ENCODE measurements at regions not wholly inside any gene's neighbourhood (a gene's known extent, or its start where the extent isn't known, plus 50 kb on each side); places are given as distances from the start of the nearest gene placed in this dataset.

DNA sequence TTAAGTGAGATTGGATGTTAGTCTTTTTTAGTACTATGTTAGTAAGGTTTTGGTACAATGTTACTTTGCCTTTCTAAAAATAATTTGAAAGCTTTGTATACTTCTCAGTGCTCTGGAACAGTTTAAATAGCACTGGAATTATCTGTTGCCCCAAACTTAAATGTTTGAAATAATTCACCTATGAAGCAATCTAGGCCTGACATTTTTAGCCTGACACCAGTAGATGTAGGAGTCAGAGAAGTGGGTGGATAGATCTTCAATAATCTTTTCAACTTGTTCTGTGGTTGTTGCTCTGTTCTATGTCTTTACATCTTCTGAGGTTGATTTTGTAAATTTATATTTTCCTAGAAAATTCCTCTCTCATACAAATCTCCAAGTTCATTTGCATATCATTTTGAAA lies 103.1 kb upstream of the ADGRF1 start:
- FAIRE-seq: no peak
- no peak for DNase-seq (ENCODE audit: insufficient read length, low spot score)
- TF ChIP-seq, protein P1, sequence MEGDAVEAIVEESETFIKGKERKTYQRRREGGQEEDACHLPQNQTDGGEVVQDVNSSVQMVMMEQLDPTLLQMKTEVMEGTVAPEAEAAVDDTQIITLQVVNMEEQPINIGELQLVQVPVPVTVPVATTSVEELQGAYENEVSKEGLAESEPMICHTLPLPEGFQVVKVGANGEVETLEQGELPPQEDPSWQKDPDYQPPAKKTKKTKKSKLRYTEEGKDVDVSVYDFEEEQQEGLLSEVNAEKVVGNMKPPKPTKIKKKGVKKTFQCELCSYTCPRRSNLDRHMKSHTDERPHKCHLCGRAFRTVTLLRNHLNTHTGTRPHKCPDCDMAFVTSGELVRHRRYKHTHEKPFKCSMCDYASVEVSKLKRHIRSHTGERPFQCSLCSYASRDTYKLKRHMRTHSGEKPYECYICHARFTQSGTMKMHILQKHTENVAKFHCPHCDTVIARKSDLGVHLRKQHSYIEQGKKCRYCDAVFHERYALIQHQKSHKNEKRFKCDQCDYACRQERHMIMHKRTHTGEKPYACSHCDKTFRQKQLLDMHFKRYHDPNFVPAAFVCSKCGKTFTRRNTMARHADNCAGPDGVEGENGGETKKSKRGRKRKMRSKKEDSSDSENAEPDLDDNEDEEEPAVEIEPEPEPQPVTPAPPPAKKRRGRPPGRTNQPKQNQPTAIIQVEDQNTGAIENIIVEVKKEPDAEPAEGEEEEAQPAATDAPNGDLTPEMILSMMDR (IDR thresholded peaks at IDR 0.05; ENCODE audit: insufficient read depth, missing control alignments): no peak

DNA sequence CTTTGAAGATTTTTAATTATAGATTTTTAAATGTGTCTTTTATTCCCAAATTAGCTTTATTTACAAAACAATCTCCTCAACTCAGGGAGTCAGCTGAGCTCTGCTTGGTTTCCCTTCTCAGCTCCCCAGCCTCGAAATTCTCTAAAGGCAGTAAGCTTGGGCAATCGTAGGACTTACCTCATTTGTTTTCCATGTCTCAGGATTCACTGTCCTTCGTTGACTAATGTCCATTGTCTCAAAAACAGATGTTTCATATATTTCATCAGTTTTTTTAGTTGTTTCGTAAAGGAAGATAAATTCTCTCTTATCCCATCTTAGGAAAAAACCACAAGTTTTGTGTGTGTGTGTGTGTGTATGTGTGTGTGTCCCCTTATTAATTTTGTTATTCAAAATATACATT lies 102.2 kb upstream of the ADGRF1 start:
- TF ChIP-seq, protein P1 (IDR thresholded peaks at IDR 0.05; ENCODE audit: insufficient read depth, missing control alignments): no peak
- DNase-seq (ENCODE audit: insufficient read length, low spot score) (no peak), FAIRE-seq (no peak)

DNA sequence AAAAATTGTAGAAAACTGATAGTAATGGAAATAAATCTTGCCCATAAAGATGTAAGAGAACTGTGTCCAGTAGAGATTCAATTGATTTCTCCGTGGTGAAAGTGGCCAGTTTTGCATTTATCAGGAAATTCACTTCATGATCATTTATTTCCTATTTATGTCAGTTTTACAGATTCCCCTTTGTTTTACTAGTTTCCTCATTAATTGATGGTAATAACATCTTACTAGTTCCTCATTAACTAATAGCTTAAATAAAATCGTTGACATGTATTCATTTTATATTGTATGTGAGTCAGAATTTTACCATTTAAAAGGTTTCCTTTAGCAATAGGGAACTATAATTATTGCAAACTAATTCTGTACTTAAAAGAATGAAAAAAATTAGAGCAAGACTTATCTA lies 99.8 kb upstream of the ADGRF1 start:
- no peak for DNase-seq (ENCODE audit: insufficient read length, low spot score)
- no peak for FAIRE-seq
- TF ChIP-seq, protein P1 (IDR thresholded peaks at IDR 0.05; ENCODE audit: insufficient read depth, missing control alignments): no peak

- DNase-seq (ENCODE audit: insufficient read length, low spot score) (no peak), FAIRE-seq (no peak)
- TF ChIP-seq, protein P1 (IDR thresholded peaks at IDR 0.05; ENCODE audit: insufficient read depth, missing control alignments): no peak
Observed at GRCh38 chr6:47141171-47141570, 99.0 kb upstream of the ADGRF1 start.

DNA sequence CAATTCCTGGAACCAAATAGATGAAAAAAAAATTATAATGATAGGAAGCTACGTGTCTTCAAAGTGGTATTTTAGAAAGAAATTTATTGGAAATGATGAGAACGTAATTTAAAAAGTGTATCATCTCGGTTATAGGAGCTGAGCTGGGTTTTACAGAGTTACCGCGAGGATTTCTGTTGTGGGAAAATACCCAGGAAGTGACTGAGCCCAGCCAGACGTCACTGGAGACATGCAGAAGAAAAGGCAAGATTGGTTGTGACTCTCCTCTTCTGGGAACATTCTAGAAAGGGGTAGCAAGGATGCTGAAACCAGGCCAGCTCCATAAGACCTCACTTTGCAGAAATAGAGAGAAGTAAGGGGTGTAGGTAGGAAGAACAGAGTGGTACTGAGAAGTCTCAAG lies 95.9 kb upstream of the ADGRF1 start:
- DNase-seq (ENCODE audit: insufficient read length, low spot score) (no peak), FAIRE-seq (no peak)

GRCh38 chr6:47137073-47137472 lies 94.9 kb upstream of the ADGRF1 start:
- FAIRE-seq: no peak
- TF ChIP-seq, protein P1 (IDR thresholded peaks at IDR 0.05; ENCODE audit: insufficient read depth, missing control alignments): no peak

More for the DNA sequence above, 95.9 kb upstream of the ADGRF1 start:
- TF ChIP-seq, protein P1 (IDR thresholded peaks at IDR 0.05; ENCODE audit: insufficient read depth, missing control alignments): no peak

DNA sequence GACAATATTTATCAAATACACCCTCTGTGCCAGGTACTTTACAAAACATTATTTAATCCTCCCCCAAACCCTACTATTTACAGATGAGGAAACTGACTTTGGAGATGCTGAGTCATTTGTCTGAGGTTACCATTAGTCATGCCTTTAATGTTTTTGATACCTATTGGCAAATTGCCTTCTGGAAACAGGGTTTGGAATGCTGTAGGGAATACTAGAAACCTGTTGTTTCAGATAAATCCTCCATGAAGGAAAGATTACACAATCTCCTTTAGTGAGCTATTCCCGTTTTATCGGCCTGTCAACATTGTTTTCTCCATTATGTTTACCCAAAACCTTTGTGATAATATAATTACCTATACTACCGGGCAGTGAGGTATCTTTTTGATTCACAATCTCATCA lies 93.6 kb upstream of the ADGRF1 start:
- DNase-seq (ENCODE audit: insufficient read length, low spot score) (no peak), FAIRE-seq (no peak)
- TF ChIP-seq, protein P1 (IDR thresholded peaks at IDR 0.05; ENCODE audit: insufficient read depth, missing control alignments): no peak

More at GRCh38 chr6:47137073-47137472, 94.9 kb upstream of the ADGRF1 start:
- no peak for DNase-seq (ENCODE audit: insufficient read length, low spot score)

All from D721Med (cell line).